ENCODE measurements at regions not wholly inside any gene's neighbourhood (a gene's known extent, or its start where the extent isn't known, plus 50 kb on each side); places are given as distances from the start of the nearest gene placed in this dataset.

- H3K27ac ChIP-seq (ENCODE audit: low read depth, low read length): no peak overlapping the region
- no peak for TF ChIP-seq CTCF (IDR thresholded peaks at IDR 0.05; ENCODE audit: low read depth, low read length, poor library complexity, severe bottlenecking)
- no peak for TF ChIP-seq EZH2phosphoT487 (IDR thresholded peaks at IDR 0.05; ENCODE audit: borderline replicate concordance, low read length)
- no peaks in the 10 kb centered on the region for H3K9me2 ChIP-seq (replicated peaks; ENCODE audit: control insufficient read depth, low read length)
- no peaks in the 10 kb centered on the region for H3K36me3 ChIP-seq (ENCODE audit: control insufficient read depth, low read length)
- H3F3A ChIP-seq (ENCODE audit: control insufficient read depth, insufficient read depth): no peaks in the 10 kb centered on the region
- H3K79me2 ChIP-seq (ENCODE audit: control insufficient read depth, low read length): no peaks in the 10 kb centered on the region
- no peaks in the 10 kb centered on the region for H3K27me3 ChIP-seq (ENCODE audit: control insufficient read depth, low read length)
- no peaks in the 10 kb centered on the region for H4K20me1 ChIP-seq (ENCODE audit: control insufficient read depth, insufficient read depth, low read depth, low read length)
- H3K4me1 ChIP-seq (ENCODE audit: control insufficient read depth, low read length): no peaks in the 10 kb centered on the region
- H3K4me3 ChIP-seq (ENCODE audit: low read length): no peak overlapping the region
- H3K9me3 ChIP-seq (ENCODE audit: control insufficient read depth, insufficient read depth, low read length): peaks cover 6% of the 10 kb centered on the region
- H3K4me2 ChIP-seq (ENCODE audit: low read length): no peak overlapping the region
These were observed 80.1 kb upstream of the LPAR1 start for GRCh38 chr9:111118256-111118948.

- no peak overlapping the region for H3K4me3 ChIP-seq (ENCODE audit: low read length)
- H3F3A ChIP-seq (ENCODE audit: control insufficient read depth, insufficient read depth): no peaks in the 10 kb centered on the region
- H3K4me2 ChIP-seq (ENCODE audit: low read length): no peak overlapping the region
- no peaks in the 10 kb centered on the region for H4K20me1 ChIP-seq (ENCODE audit: control insufficient read depth, insufficient read depth, low read depth, low read length)
- no peaks in the 10 kb centered on the region for H3K79me2 ChIP-seq (ENCODE audit: control insufficient read depth, low read length)
- no peaks in the 10 kb centered on the region for H3K9me2 ChIP-seq (replicated peaks; ENCODE audit: control insufficient read depth, low read length)
- TF ChIP-seq EZH2phosphoT487 (IDR thresholded peaks at IDR 0.05; ENCODE audit: borderline replicate concordance, low read length): no peak
- TF ChIP-seq CTCF (IDR thresholded peaks at IDR 0.05; ENCODE audit: low read depth, low read length, poor library complexity, severe bottlenecking): no peak
- H3K27ac ChIP-seq (ENCODE audit: low read depth, low read length): no peak overlapping the region
- no peaks in the 10 kb centered on the region for H3K4me1 ChIP-seq (ENCODE audit: control insufficient read depth, low read length)
- H3K36me3 ChIP-seq (ENCODE audit: control insufficient read depth, low read length): no peaks in the 10 kb centered on the region
- no peaks in the 10 kb centered on the region for H3K9me3 ChIP-seq (ENCODE audit: control insufficient read depth, insufficient read depth, low read length)
- no peaks in the 10 kb centered on the region for H3K27me3 ChIP-seq (ENCODE audit: control insufficient read depth, low read length)
These were observed 76.2 kb upstream of the LPAR1 start for GRCh38 chr9:111114486-111114885.

- no peaks in the 10 kb centered on the region for H3K4me1 ChIP-seq (ENCODE audit: control insufficient read depth, low read length)
- no peaks in the 10 kb centered on the region for H3K79me2 ChIP-seq (ENCODE audit: control insufficient read depth, low read length)
- no peak overlapping the region for H3K27ac ChIP-seq (ENCODE audit: low read depth, low read length)
- H3K9me2 ChIP-seq (replicated peaks; ENCODE audit: control insufficient read depth, low read length): no peaks in the 10 kb centered on the region
- H3K9me3 ChIP-seq (ENCODE audit: control insufficient read depth, insufficient read depth, low read length): no peaks in the 10 kb centered on the region
- no peaks in the 10 kb centered on the region for H3K36me3 ChIP-seq (ENCODE audit: control insufficient read depth, low read length)
- no peaks in the 10 kb centered on the region for H4K20me1 ChIP-seq (ENCODE audit: control insufficient read depth, insufficient read depth, low read depth, low read length)
- no peaks in the 10 kb centered on the region for H3K27me3 ChIP-seq (ENCODE audit: control insufficient read depth, low read length)
- no peak for TF ChIP-seq CTCF (IDR thresholded peaks at IDR 0.05; ENCODE audit: low read depth, low read length, poor library complexity, severe bottlenecking)
- no peaks in the 10 kb centered on the region for H3F3A ChIP-seq (ENCODE audit: control insufficient read depth, insufficient read depth)
- no peak overlapping the region for H3K4me2 ChIP-seq (ENCODE audit: low read length)
- no peak overlapping the region for H3K4me3 ChIP-seq (ENCODE audit: low read length)
These were observed 75.4 kb upstream of the LPAR1 start for GRCh38 chr9:111113712-111114111.
